ENCODE measurements at regions not wholly inside any gene's neighbourhood (a gene's known extent, or its start where the extent isn't known, plus 50 kb on each side); places are given as distances from the start of the nearest gene placed in this dataset.

- no peak overlapping the region for H4K8ac ChIP-seq (replicated peaks; ENCODE audit: insufficient read length, low read depth, low read length)
- H3K14ac ChIP-seq (ENCODE audit: insufficient read depth, low read length): no peak overlapping the region
- no peak overlapping the region for H3K56ac ChIP-seq (ENCODE audit: insufficient read length, low read depth, low read length)
- peaks cover 2% of the 10 kb centered on the region; the same call in 1 of the 2 replicates for H3K4me1 ChIP-seq (ENCODE audit: insufficient read depth, low read length)
- H4K20me1 ChIP-seq (ENCODE audit: control insufficient read depth, insufficient read depth, insufficient read length): no peaks in the 10 kb centered on the region
- no peak overlapping the region for H4K91ac ChIP-seq (ENCODE audit: insufficient read length, low read depth, low read length)
- no peak overlapping the region for H2BK20ac ChIP-seq (ENCODE audit: low read depth, low read length, poor library complexity, severe bottlenecking)
- Mint-ChIP-seq H3K9me3 (no peaks in the 10 kb centered on the region), H3K4me3 (no peak overlapping the region), H3K36me3 (ENCODE audit: insufficient read depth in 1 of 3, low read depth in 3 of 3) (no peaks in the 10 kb centered on the region), H3K4me1 (peaks cover 3 to 4% of the 10 kb centered on the region in 2 experiments; a peak in 1 of 4 replicates), H3K27me3 (ENCODE audit: low read depth) (no peaks in the 10 kb centered on the region), H3K27ac (no peak overlapping the region)
- no peak overlapping the region for H3K23ac ChIP-seq (ENCODE audit: insufficient read length, low read depth, low read length)
- no peak overlapping the region for H3K4me2 ChIP-seq (ENCODE audit: insufficient read depth, insufficient read length, low read length)
- no peak overlapping the region for H4K5ac ChIP-seq (ENCODE audit: insufficient read length, low read depth, low read length)
- no peak for DNase-seq
- no peak overlapping the region for H3T11ph ChIP-seq (ENCODE audit: low read length)
- H2BK12ac ChIP-seq (ENCODE audit: insufficient read length, low read depth, low read length): no peak overlapping the region
- no peaks in the 10 kb centered on the region for H3K9me3 ChIP-seq (ENCODE audit: control insufficient read depth, low read depth, low read length)
- no peak overlapping the region for H3K4ac ChIP-seq (ENCODE audit: low read depth, low read length)
- H3K23me2 ChIP-seq (ENCODE audit: insufficient read length, low read depth, low read length, poor library complexity, severe bottlenecking): no peaks in the 10 kb centered on the region
- H3K9ac ChIP-seq (ENCODE audit: extremely low read depth, insufficient read length, low read length): no peak overlapping the region
- H2AK5ac ChIP-seq (ENCODE audit: insufficient read length, low read length): no peak overlapping the region
- H3K18ac ChIP-seq (ENCODE audit: insufficient read length, low read depth, low read length): no peak overlapping the region
- H3K27ac ChIP-seq (ENCODE audit: insufficient read length, low read depth, low read length): no peak overlapping the region
- H2BK120ac ChIP-seq (ENCODE audit: low read depth, low read length, poor library complexity, severe bottlenecking): no peak overlapping the region
- no peaks in the 10 kb centered on the region for H3K79me1 ChIP-seq (ENCODE audit: insufficient read depth, low read depth, low read length, poor library complexity, severe bottlenecking)
- no peak overlapping the region for H2BK15ac ChIP-seq (ENCODE audit: low read depth, low read length)
- H2AFZ ChIP-seq (ENCODE audit: low read length): no peak overlapping the region
- H2BK5ac ChIP-seq (ENCODE audit: insufficient read length, low read length): no peak overlapping the region
- no CpG with 5 or more reads among the region's 6 CpGs for WGBS (ENCODE audit: extremely low coverage, insufficient read length, low lambda C conversion rate)
- TF ChIP-seq CTCF (conservative IDR thresholded peaks at IDR 0.05): no peak
- no peaks in the 10 kb centered on the region for H3K27me3 ChIP-seq (ENCODE audit: insufficient read depth, low read length)
- no peaks in the 10 kb centered on the region for H3K79me2 ChIP-seq (ENCODE audit: insufficient read depth, low read length)
These were observed 67.1 kb upstream of the TRIM2 start for GRCh38 chr4:153137159-153137558.

Data from H9 (cell line).